ENCODE measurements at regions not wholly inside any gene's neighbourhood (a gene's known extent, or its start where the extent isn't known, plus 50 kb on each side); places are given as distances from the start of the nearest gene placed in this dataset.
"Not testable (repeated sequence)": the region's sequence is repeated elsewhere in the genome, so short reads cannot be mapped to it uniquely, and the experiment has no call there.

DNA sequence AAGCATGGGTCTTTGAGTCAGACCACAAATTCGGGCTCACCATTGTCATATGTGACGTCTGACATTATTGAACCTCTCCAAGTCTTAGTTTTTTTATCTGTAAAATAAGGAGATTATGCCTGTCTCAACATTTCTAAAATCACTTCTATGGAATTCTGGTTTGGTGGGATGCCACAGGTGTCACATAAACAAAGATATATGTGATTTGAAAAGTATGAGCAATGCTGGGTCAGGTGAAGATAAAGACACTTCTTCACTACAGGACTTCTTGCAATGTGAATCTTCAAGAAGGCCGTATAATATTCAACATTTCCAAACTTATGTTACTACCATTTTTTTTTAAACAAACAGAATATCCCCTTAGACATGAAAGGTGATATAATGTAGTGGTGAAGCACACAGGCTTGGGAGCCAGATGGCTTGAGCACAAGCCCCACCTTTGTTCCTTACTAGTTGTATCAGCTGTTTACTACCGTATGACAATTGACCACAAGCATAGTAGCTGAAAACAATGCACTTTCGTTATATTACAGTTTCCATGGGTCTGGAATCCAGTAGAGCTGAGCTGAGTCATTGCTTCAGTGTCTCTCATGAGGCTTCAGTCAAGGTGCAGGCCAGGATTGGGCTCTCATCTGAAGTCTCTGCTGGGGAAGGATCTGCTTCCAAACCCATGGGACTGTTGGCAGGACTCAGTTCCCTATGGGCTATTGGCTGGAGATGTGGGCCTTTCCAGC lies 87.7 kb downstream of the UTP18 start:
- no peak for DNase-seq (ENCODE audit: low spot score)
- intact Hi-C loops (cut with DNase I): loop anchor here in 1 of 2 donors (5.0 kb wide), 1 partner anchor 124 kb away; no protein-coding TSS in a partner anchor

DNA sequence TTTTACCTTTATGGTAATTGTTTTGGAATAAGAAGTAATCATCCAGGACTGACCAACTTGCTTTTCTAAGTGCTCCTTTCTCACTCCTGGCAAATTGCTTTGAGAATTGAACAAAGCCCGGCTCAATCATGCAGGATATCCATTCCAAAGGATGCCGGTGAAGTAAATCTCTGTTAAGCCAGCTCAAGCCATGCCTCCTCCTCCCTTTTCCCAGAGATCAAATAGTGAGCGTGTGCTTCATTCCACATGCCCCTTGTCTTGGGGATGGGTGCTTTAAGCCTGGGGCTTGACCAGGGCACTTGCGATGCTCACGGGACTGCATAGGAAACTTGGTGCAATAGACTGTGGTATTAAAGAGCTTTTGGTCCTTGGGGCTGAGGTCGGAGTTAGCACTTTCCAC lies 90.7 kb downstream of the UTP18 start:
- no peak for DNase-seq (ENCODE audit: low spot score)
- intact Hi-C loops (cut with DNase I): no loop called here

- intact Hi-C loops (cut with DNase I): no loop called here
- no peak for DNase-seq (ENCODE audit: low spot score)
Observed at GRCh38 chr17:51351890-51352289, 91.5 kb downstream of the UTP18 start.

- DNase-seq (ENCODE audit: low spot score): no peak
Observed at GRCh38 chr17:51352798-51353197, 92.5 kb downstream of the UTP18 start.

GRCh38 chr17:51353296-51353695 lies 93.0 kb downstream of the UTP18 start:
- DNase-seq (ENCODE audit: low spot score): no peak
- intact Hi-C loops (cut with DNase I): no loop called here

More at GRCh38 chr17:51352798-51353197, 92.5 kb downstream of the UTP18 start:
- intact Hi-C loops (cut with DNase I): no loop called here

DNA sequence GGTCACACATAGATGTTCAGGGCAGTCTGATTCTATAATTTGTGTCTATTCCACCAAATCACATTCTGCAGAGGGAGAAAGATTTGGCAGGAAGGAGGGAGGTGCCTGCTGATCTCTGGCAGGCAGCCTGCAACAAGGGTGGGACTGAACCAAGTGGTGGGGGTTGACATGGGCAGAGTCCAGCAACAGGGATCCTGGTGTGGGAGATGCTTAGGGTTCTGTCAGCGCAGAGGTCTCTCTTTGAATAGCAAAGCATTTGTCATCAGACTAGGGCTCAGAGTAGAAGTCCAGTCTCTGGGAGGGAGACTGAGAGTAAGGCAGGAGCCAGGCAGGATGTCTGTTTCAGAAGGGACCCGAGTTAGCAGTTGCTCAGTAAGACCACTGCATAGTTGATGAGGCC lies 94.6 kb downstream of the UTP18 start:
- DNase-seq (ENCODE audit: low spot score): no peak
- intact Hi-C loops (cut with DNase I): no loop called here

- intact Hi-C loops (cut with DNase I): no loop called here
- DNase-seq (ENCODE audit: low spot score): no peak
Observed at GRCh38 chr17:51355441-51356410, 95.4 kb downstream of the UTP18 start.

- no peak for DNase-seq (ENCODE audit: low spot score)
- intact Hi-C loops (cut with DNase I): no loop called here
Observed at GRCh38 chr17:51359055-51359454, 98.7 kb downstream of the UTP18 start.

GRCh38 chr17:51362811-51363585 lies 102.7 kb downstream of the UTP18 start:
- intact Hi-C loops (cut with DNase I): no loop called here
- no peak for DNase-seq (ENCODE audit: low spot score)

- no peak for DNase-seq (ENCODE audit: low spot score)
- intact Hi-C loops (cut with DNase I): no loop called here
Observed at GRCh38 chr17:51365090-51365489, 104.7 kb downstream of the UTP18 start.

DNA sequence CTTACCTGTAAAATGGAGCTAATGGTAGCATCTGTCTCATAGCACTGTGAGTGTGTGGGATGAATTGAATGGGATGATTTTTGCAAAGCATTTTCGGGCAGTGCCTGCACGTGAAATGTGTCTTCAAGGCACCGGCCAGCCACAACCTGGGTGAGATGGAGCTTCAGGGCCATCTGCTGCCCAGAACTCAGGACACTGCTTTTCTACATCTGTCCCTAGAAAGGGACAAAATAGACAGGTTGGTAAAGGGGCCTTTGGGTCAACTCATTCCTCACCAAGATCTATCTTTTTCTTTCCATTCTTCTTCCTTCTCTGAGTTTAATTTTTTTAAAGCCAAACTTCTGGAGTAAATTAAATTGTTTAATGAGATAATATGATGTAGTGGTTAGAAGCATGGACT lies 106.5 kb downstream of the UTP18 start:
- intact Hi-C loops (cut with DNase I): no loop called here

GRCh38 chr17:51367836-51368235 lies 107.5 kb downstream of the UTP18 start:
- DNase-seq (ENCODE audit: low spot score); intact Hi-C loops (cut with DNase I): not testable (repeated sequence)

More for the DNA sequence above, 106.5 kb downstream of the UTP18 start:
- no peak for DNase-seq (ENCODE audit: low spot score)

DNA sequence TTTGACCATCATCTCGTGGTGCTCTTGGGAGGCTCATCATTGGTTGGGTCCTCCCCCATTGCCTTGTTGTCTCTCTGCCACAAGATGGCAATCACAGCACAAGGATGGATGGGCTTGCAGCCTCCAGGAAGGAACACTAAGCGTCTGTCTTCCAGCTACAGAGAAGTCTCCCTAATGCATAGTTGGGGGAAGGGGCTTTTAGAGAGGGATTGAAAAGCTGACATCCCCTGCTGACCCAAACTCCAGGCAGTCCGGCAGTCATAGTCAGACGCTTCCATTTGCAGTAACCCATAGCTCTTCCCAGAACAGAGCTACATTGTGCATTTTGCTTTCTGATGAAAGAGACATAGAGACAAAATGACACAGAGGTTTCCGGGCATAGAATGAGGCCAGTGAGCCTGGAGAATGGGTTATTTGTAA lies 111.4 kb downstream of the UTP18 start:
- no peak for DNase-seq (ENCODE audit: low spot score)
- intact Hi-C loops (cut with DNase I): no loop called here

GRCh38 chr17:51372345-51373004 lies 112.1 kb downstream of the UTP18 start:
- no peak for DNase-seq (ENCODE audit: low spot score)
- intact Hi-C loops (cut with DNase I): no loop called here

DNA sequence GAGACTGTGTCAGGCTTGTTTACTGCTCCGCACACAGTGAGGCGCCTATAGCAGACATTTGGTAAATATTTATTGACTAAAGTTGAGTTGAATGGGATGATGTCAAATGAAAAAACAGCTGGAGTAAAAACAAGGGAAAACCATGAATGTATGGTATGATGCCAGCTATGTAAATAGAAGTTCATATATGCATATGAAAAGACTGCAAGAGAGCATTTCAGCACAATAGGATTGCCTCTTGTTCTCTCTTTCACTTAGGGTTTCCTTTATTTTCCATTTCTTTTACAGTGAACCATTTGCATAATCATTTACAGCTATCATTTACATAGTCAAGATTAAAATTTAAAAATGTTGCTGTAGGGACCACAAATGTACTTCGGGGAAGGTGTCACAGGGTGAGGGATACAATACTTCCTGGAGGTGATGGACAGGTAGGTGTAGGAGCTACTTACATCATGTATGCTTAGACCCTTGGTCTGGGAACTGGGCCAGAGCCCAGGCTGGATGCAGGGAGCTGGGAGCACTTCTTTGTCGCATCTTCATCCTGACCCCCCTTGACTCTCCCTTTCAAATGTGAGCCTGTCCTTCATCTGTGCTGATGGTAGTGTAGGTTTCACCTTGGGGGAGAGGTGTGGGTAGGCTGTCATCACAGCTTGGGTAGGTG lies 113.3 kb downstream of the UTP18 start:
- intact Hi-C loops (cut with DNase I): no loop called here
- no peak for DNase-seq (ENCODE audit: low spot score)

GRCh38 chr17:51374209-51374608 lies 113.9 kb downstream of the UTP18 start:
- no peak for DNase-seq (ENCODE audit: low spot score)
- intact Hi-C loops (cut with DNase I): no loop called here

GRCh38 chr17:51375771-51376170 lies 115.4 kb downstream of the UTP18 start:
- intact Hi-C loops (cut with DNase I): no loop called here
- no peak for DNase-seq (ENCODE audit: low spot score)

DNA sequence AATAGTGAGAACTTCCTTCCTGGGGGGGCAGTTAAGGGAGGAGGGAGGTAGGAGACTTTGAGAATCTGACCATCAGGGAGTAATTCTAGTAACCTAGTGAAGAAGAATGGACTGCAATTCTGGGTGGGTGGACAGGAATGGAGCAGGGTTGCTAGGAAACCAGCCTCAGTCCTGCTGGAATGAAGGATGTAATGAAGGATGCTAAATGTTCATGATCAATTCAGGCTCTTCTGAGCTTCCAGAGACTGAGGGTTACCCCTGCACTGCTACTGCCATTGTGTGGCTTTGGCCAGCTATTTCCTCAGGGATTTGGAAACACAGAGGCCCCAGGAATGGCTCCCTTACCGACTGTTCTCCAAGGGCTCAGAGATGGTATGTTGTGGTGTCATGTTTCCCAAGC lies 116.4 kb downstream of the UTP18 start:
- intact Hi-C loops (cut with DNase I): no loop called here

DNA sequence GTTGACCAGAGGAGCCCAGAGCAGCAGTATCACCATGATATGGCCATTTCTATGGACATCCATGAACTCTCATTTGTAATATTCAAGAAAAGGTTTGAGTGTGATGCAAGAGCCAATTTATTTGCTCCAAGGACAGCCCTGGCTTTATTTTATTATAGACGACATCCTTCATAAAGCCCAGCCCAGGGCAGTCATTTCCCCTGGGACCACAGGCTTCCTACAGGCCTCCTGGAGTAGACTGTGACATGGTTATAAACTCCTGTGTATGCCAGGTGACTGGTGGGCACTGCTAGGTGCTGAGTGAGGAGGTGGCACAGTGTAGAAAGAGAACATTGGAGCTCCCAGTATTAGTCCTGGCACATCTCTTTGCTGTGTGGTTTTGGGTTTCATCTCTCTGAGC lies 120.9 kb downstream of the UTP18 start:
- intact Hi-C loops (cut with DNase I): no loop called here

More for the DNA sequence above, 116.4 kb downstream of the UTP18 start:
- DNase-seq (ENCODE audit: low spot score): no peak

More for the DNA sequence above, 120.9 kb downstream of the UTP18 start:
- no peak for DNase-seq (ENCODE audit: low spot score)

All from posterior vena cava (tissue), 2 donors.